Renal cortex interstitium (tissue), 11 donors: ENCODE measurements at regions not wholly inside any gene's neighbourhood (a gene's known extent, or its start where the extent isn't known, plus 50 kb on each side); places are given as distances from the start of the nearest gene placed in this dataset.

ENCODE experiments used
- DNase-seq, 11 donors: peaks; one replicate each; pipeline ENCODE4 v3.0.0-alpha.2; 2013; ENCODE audit warnings: low read depth in 9 of 11, low spot score in 4 of 11; ENCODE audit errors: extremely low read depth in 1 of 11

DNA sequence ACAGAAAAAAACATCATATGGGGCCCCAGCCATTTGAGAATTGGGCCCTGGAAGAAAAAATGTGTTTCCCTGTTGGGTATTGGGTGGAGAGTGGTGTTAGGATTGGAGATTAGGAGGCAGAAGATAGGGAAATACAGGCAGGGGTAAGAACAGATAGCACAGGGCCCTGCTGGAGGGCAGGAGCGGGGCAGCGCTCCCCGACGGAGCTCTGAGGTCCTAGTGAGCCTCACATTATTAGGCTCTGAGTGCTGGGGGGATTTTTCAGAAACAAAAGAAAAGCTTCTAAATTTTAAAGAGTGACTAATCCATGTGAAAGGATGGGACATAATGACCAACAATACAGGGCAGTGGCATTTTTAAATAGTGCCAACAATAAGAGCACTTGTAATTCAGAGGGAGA lies 241.2 kb downstream of the SOX2 start:
- no peak for DNase-seq

DNA sequence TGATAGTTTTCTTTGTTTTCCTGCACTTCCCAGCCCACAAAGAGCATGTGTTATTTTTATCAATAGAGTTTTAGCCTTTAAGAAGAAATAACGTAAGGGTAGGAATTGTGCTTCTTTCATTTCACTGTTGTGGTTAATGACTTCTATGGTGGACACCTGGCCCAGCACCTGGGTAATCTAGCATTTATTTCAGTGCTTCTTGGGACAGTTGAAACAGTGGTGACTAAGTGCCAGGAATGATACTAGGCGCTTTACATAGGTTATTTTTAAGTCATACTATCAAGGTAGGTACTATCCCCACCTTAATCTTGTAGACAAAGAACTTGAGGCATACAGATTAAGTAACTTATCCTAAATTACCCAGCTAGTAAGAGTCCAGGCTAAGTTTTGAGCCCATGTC lies 243.8 kb downstream of the SOX2 start:
- no peak for DNase-seq

DNA sequence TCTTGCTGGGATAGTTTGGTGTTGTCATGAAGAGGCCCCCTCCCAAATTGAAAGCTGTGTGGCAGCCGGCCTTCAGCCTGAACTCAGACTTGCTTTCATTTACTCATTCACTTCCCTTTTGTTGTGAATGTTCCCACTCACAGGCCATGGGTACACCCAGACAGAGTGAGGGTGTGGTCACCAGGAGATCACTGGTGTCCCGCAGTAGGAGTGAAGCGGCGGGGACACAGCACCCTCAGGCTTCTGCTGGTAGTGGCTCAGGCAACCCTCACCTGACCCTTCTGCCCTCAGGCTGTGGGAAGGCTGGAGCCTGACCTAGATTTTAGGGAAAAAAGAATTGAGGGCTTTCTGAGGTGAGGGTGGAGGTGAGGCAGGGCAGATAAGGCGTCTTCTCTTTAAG lies 244.4 kb downstream of the SOX2 start:
- DNase-seq = no peak

DNA sequence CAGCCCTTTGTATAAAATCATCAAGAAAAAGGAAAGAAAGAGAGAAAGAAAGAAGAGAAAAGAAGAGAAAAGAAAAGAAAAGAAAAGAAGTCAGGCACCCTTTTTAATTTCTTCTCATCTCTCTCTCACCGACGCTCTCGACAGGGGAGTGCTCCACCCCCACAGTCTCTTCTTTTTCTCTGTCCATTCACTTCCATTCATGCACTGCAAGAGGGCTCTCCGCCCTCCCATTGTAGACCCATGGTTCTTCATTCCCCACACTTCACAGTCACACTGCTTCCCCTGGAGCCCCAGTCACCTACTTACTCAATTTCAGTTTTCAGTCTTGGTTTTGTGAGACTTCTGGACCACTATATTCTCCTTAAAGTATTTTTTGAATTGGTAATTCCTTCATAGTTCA lies 254.7 kb downstream of the SOX2 start:
- no peak for DNase-seq

DNA sequence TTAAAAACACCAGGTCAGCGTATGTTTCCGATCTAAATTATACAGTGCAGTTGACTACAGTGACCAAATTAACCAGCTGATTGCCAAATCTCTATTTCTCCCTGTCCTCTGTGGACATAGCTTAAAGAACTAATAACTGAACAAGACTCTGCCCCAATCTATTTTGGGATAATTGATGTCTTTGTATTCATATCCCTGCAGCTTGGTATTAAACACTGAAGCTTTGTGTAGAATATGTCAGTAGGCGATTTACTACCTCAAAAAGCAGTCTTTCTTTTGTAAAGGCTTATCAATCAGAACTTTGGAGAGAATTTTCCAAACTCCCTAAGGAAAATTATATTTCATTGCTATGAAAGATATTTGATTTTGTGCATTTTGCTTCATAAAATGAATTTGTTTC lies 258.2 kb downstream of the SOX2 start:
- DNase-seq = no peak

DNA sequence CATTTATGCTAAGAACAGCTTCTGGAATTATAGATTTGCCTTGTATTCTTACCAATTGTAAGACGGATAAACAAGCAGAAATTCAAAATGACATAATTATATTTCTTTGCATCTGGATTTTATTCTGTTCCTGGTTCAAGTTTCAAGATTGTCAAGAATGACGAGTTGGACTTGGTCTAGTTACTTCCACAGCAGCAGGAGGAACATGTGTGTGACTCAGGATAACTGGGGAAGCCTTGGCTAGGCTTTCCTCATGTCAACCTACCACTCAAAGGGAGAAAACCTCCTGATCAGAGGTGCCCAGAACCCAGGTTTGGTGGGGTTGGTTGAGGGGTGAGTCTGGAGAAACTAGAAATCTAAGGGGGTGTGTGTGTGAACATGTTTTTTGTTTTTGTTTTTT lies 259.7 kb downstream of the SOX2 start:
- DNase-seq = no peak

DNA sequence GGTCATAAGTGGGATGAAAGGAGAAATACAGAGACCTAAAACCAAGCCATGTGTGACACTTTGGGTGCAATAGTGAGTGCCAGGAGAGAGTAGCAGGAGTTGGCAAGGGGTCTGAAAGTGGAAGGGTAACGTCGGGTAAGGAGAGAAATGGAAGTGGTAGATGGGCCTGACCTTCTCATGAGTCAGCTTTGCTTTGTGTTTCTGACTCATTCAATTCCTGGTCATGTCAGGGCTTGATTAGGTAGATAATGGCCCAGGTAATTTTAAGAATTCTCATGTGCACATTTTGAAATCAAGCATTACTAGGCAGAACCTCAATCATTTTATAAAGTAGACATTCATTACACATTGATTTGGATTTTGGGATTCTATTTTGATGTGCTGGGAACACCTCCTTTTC lies 262.5 kb downstream of the SOX2 start:
- no peak for DNase-seq

DNA sequence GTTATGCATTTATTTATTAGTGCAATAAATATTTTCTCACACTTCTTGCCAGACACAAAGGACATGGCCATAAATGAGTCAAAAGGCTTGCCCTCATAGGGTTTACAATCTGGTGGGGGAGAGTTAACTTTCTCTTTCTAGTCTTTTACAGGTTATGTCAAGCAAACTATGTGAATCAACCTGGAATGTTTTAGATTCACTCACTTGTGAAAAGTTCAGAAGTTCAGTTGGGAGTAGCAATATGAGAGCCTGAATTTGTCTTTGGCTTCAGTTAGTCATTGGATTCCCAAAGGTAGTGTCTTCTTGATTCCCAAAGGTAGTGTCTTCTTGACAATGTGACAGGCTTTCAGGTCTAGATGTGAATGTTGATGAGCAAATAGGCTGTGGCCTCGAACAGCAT lies 264.8 kb downstream of the SOX2 start:
- no peak for DNase-seq

DNA sequence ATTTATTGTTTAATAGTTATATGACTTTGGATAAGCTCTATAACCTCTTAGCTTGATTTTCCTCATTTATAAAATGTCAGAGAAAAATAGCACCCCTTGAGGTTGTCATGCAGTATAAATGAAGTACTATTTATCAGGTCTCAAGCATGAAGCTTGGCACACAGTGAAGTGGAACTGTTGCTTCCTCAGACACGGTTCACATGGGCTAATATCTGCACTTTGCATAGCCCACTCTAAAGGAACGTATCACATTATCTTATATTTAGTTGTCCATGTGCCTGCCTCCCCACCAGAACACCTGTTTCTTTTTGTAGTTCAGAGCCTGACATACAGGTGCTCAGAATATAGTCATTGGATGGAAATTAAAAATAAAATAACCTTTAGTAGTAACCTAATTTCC lies 273.7 kb downstream of the SOX2 start:
- DNase-seq = no peak

DNA sequence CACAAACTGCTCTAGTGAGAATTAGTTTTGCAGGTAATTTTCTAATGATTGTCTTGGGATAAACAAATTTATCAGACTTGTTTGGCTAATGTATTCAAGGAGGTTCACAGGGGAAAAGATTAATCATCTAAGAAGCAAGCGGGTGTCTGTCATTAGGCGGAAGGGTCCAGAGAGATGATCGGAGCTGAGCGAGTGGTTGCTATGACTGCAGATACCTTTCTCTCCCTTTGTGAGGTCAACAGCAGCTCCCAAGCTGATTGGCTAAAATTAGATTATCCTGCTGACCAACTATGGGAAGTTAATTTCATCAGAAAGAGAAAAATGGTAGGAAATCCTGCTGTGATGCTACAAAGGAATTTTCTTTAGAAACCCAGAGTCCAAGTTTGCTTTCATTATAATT lies 276.0 kb downstream of the SOX2 start:
- no peak for DNase-seq

DNA sequence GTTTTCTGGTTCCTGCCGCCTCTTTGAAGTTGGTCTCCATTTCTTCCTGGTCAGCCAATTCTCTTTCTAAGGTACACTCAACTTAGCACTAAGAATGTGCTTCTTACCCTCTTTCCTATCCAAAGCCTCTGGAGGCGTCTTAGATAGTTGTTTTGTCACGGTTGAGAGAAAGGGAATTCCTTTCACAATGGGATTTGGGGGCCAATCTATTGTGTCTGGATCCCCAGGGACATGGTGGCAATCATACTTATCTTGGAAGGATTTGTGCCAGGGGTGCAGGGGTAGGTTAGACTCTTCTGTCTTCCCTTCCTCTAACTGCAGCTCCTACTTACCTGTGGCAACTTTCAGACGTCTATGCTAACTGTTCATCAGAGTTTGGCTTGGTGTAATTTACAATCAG lies 287.1 kb downstream of the SOX2 start:
- DNase-seq = no peak

DNA sequence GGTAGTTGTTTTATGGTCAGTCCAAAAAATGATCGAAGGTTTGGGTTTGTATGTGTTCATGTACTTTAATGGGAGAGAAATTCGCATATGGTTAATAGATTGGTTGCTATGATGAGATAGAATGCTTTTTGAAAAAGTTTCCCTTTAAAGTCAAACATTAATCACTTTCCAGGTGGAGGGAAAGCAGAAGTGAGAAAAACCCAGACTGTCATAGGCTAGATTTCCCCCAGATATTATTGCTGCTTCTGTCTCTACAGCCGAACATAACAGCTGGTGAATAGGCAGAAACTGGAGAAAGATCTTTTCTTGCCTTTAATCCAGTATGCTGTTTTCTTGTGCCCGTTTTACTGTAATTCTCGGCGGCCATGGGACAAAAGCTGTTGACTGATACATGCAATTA lies 287.6 kb downstream of the SOX2 start:
- DNase-seq = no peak

DNA sequence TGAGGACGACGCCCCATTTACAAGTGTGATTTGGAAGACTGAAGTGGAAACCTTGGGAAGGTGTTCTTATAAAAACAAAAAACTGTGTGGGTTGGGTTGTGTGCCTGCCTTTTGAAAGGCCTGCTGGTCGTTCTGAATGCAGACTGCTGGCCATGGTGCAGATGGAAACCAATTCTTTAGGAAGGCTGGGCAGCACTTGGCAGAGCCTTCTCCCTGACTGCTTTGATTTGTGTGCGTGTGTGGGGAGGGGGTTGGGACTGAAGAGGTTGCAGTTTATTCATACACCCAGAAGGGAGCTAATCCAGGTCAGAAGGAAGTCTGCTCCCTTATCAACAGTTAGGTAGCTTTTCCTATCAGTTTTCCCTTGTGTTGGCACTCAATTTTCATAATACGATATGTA lies 288.7 kb downstream of the SOX2 start:
- DNase-seq = no peak

DNA sequence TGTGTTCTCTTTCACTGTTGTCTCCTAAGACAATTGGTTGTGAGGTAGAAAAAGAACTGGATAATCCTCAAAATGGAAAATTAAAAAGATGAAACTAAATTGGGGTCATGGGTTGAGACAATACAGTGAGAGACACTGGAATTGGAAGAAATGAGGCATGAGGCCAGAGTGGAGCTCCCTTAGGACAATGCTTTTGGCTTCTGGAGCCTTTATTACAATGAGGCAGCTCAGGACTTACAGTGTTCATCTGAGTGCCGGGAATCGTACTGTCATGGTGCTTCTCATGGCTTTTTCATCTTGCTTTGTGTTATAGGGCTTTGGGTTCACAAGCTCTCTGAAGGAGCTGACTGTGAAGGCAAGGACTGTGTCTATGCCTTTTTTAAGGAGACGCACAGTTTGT lies 293.5 kb downstream of the SOX2 start:
- DNase-seq = no peak

DNA sequence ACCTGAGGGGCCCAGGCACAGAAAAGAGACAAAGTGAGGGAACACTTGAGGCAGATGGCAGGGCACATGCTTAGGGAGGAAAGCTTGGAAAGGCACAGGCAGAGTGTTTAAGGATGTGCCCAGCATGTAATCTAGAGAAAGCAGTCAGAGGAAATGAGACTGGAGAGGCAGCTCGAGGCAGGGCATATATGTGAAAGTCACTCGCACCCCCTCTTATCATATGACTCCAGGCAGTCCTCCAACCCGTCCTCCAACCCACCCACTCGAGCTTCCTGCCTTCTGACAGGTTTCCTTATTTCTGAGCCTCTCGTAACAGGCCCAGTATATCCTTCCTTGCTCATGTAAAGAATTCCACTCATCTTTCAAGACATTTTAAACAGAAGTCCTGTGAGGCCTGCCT lies 294.0 kb downstream of the SOX2 start:
- DNase-seq = no peak

DNA sequence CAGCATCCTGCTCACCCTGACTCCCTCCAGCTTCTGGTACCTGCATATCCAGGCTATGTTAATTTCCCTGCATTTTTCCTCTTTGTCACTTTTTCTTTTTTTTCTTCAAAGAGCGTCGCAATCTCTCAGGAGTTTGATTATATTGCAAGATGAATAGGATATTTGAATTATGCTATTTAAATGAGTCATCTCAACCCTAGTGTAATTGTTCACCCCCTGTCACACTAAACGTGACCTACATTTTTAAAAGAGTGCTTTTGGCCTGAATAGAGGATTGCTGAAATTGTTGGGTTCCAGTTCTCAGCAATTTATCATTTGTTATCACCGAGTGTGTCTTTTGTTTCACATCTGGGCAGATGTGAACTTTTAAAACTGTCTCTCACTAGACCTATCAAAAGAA lies 294.7 kb downstream of the SOX2 start:
- no peak for DNase-seq

DNA sequence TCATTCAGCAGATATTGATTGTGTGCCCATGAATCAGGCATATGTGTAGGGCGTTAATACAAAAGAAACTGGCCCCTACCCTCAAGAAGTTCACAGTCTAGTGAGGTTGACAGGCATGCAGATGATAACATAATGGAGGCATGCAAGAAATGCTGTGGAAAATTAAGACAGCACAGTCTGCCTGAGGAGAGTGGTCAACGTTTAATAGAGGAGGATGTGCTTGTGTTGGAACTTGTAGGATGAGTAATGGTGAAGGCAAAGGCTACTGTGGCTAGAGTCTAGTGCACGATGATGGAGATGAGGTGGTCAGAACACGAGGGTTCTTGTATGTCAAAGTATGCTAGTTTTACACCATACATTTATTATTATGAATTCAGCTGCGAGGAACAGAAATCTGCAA lies 295.7 kb downstream of the SOX2 start:
- DNase-seq = no peak

DNA sequence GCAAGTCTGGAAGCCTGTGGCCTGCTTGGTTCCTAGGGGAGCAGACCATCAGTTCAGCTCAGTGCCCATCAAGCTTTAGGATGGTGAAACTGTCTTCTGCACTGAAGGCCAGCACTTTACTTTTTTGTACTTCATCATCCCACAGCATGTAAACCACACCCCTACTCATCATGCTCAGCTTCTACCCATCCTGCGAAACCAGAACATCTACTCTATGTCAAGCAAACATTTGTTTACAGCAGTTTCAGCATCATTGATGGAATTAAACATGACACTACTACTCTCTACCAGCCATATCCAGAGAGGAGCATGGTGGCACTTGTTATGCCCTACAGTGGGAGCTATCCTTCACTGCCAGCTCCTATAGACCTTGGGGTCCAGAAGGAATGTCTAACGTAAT lies 306.6 kb downstream of the SOX2 start:
- no peak for DNase-seq

DNA sequence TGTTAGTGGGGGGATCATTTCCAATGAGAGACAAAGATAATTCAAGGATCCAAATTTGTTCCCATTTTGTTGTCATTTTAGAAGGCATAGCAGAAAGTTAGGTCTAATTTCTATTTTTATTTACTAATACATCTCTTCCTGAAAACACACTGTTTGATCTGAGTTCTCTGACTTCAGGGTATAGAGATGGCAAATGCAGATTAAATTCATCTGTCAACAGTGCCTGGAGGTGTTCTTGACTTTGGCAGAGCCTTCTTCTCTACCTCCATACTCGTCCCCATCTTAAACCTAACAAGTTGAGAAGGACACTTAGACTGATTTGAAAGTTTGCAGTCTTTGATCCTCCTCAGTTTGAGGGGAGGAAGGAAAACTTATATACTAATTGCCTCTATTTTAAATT lies 308.2 kb downstream of the SOX2 start:
- no peak for DNase-seq

DNA sequence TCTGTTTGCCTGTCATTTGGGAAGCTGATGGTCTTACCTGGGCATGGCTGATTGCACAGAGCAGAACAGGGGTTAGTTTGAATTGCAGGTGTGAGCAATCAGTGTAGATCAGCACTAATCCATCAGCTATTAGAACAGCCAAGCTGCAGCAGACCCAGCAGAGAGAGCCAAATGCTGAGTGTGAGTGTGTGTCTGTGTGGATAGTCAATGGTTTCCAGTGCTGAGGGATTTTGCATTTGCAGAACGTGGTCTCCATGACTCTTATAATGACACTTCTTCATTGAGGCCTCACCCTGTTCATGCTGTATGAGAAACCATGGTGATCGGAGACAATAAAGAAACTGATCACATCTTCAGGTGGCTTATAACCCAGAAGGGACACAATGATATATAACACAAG lies 312.1 kb downstream of the SOX2 start:
- DNase-seq = no peak

DNA sequence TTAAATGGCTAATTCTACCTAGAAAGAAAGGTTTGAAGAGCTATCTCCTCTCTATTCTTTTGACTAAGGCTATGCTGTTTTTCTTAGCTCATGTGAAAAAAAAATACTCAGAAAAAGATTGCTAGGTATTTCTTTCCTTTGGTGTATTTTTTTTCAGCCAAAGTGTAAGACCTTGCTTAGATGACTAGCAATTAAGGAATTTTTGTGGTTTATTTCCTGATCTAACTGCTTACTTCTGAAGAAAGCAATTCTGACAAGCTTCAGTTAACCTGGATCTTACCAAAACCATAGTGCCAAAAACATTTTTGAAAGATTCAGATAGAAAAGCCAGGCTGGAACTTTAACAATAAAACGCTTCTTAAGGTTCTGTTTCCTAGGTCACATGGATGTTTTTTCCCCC lies 315.6 kb downstream of the SOX2 start:
- no peak for DNase-seq

DNA sequence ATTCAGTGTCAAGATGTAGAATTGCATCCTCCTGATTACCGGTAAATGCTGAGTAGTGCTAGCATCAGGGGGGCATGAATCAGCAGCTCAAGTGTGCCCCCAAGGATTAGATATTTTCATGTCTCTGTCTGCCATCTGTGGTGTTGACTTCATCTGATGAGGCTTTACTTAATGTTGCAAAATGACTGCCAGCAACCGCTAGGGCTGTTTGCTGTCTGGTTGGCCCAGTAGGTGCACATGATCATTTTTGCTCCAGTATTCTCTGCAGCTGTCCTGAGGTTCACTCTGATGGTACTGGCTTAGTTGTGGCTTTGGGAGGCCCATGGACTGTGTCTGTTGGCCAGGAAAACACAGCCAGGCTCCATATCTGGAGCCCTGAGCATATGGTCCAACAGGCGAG lies 316.4 kb downstream of the SOX2 start:
- DNase-seq = no peak
